GM12878 (cell line): ENCODE measurements at regions not wholly inside any gene's neighbourhood (a gene's known extent, or its start where the extent isn't known, plus 50 kb on each side); places are given as distances from the start of the nearest gene placed in this dataset.

Source experiments
- ATAC-seq: fragments of 200-7000 bp; cut with Tn5 transposase; 3 replicates; pipeline ENCODE4 v1.9.1; 2020; ENCODE audit warnings: mild to moderate bottlenecking, moderate library complexity
- BruUV-seq: library from RNA; stranded (reverse); fragments of 400-500 nt; replicated peaks from 2 replicates; lab custom pipeline; 2021; lab: Mats Ljungman, UMichigan
- CTCF ChIA-PET: fragments of 300-600 bp; sonication (Branson Sonifier 250); formaldehyde crosslinking; extraction: SDS; loops from one replicate; lab custom pipeline; 2021; ENCODE audit warnings: inconsistent platforms; lab: Yijun Ruan, JAX
- POLR2A ChIA-PET: fragments of 350-600 bp; formaldehyde crosslinking; extraction: SDS; loops from one replicate; lab custom pipeline; 2021; ENCODE audit warnings: inconsistent platforms; lab: Charles Lee
- RAD21 ChIA-PET: fragments of 300-600 bp; sonication (Branson Sonifier 250); formaldehyde crosslinking; loops from one replicate; lab custom pipeline; 2023; ENCODE audit warnings: antibody characterized with exemption; ENCODE audit not compliant: unreplicated experiment; lab: Charles Lee
- SMC1A ChIA-PET: fragments of 300-600 bp; sonication (Branson Sonifier 250); formaldehyde crosslinking; loops from one replicate; lab custom pipeline; 2023; ENCODE audit not compliant: unreplicated experiment, uncharacterized antibody; lab: Charles Lee
- DNase-seq: peaks from one replicate; pipeline ENCODE4 v3.0.0-alpha.2; 2011; ENCODE audit warnings: low read depth, low spot score
- FAIRE-seq: peaks from 3 replicates; lab custom pipeline; 2011; peaks lifted over from hg19 to GRCh38; lab: Jason Lieb, UNC
- H2AFZ ChIP-seq: 2 replicates; pipeline ENCODE4 v1.6.0; 2011; ENCODE audit warnings: low read depth, low read length, control low read depth; ENCODE audit not compliant: control insufficient read depth
- H3K27ac ChIP-seq: 2 replicates; pipeline ENCODE4 v1.5.1; 2011; ENCODE audit warnings: control low read depth; ENCODE audit not compliant: control insufficient read depth, insufficient read depth
- H3K27me3 ChIP-seq, 2 experiments: replicated peaks in 1 of 2; 2 replicates each; pipeline versions ENCODE4 v1.6.0 to v1.6.1; 2011; ENCODE audit warnings: low read length in 1 of 2; ENCODE audit not compliant: control insufficient read depth in 2 of 2, insufficient read depth in 2 of 2
- H3K36me3 ChIP-seq, 2 experiments: 2 replicates each; pipeline ENCODE4 v1.5.1; 2011; ENCODE audit warnings: low read length in 1 of 2; ENCODE audit not compliant: control insufficient read depth in 2 of 2, insufficient read depth in 2 of 2
- H3K4me1 ChIP-seq: 2 replicates; pipeline ENCODE4 v1.6.1; 2011; ENCODE audit warnings: mild to moderate bottlenecking, low read length, moderate library complexity, mixed read lengths; ENCODE audit not compliant: control insufficient read depth, insufficient read depth
- H3K4me2 ChIP-seq: 2 replicates; pipeline ENCODE4 v1.6.0; 2011; ENCODE audit warnings: control low read depth; ENCODE audit not compliant: control insufficient read depth, insufficient read depth
- H3K4me3 ChIP-seq: fragments of 200-600 bp; sonication (generic); 2 replicates; pipeline ENCODE4 v1.5.1; 2016
- H3K79me2 ChIP-seq: 2 replicates; pipeline ENCODE4 v1.6.0; 2011; ENCODE audit warnings: low read length; ENCODE audit not compliant: control insufficient read depth, insufficient read depth
- H3K9ac ChIP-seq: 2 replicates; pipeline ENCODE4 v1.8.0; 2011; ENCODE audit warnings: low read length, control low read depth, mixed read lengths; ENCODE audit not compliant: control insufficient read depth, insufficient read depth
- H3K9me3 ChIP-seq: replicated peaks from 3 replicates; pipeline ENCODE4 v1.5.1; 2011; ENCODE audit warnings: mild to moderate bottlenecking, low read length; ENCODE audit not compliant: control insufficient read depth, insufficient read depth
- H4K20me1 ChIP-seq: 2 replicates; pipeline ENCODE4 v1.6.0; 2011; ENCODE audit not compliant: control insufficient read depth, insufficient read depth
- CBFB ChIP-seq: IDR thresholded peaks from 2 replicates; pipeline ENCODE4 v1.6.1; 2016; ENCODE audit warnings: antibody characterized with exemption, low read depth
- CHD2 ChIP-seq: IDR thresholded peaks from 2 replicates; pipeline ENCODE4 v1.6.1; 2011; ENCODE audit warnings: low read depth, low read length, improper control_type of control experiment, borderline replicate concordance
- EP300 ChIP-seq, 2 experiments: fragments of 150-350 bp in 1 of 2; IDR thresholded peaks; 2 replicates each; pipeline ENCODE4 v1.6.1; 2011 to 2012; ENCODE audit warnings: low read depth in 2 of 2, low read length in 2 of 2, borderline replicate concordance in 1 of 2, improper control_type of control experiment in 1 of 2, inconsistent platforms in 1 of 2; ENCODE audit not compliant: control insufficient read depth in 1 of 2
- FOXK2 ChIP-seq: fragments of 450-650 bp; IDR thresholded peaks from 2 replicates; pipeline ENCODE4 v1.6.1; 2017; ENCODE audit warnings: mild to moderate bottlenecking, moderate library complexity
- KLF5 ChIP-seq: fragments of 450-650 bp; IDR thresholded peaks from 2 replicates; pipeline ENCODE4 v1.6.1; 2014; ENCODE audit warnings: mild to moderate bottlenecking; ENCODE audit not compliant: partially characterized antibody
- MTA3 ChIP-seq: IDR thresholded peaks from 2 replicates; pipeline ENCODE4 v1.6.1; 2012; ENCODE audit warnings: low read length, inconsistent platforms, borderline replicate concordance
- MYB ChIP-seq: fragments of 150-350 bp; IDR thresholded peaks from 2 replicates; pipeline ENCODE4 v1.6.1; 2014; ENCODE audit warnings: mild to moderate bottlenecking, low read depth, low read length, borderline replicate concordance
- STAT1 ChIP-seq: fragments of 450-650 bp; conservative IDR thresholded peaks from 2 replicates; pipeline ENCODE4 v1.6.1; 2014; ENCODE audit warnings: antibody characterized with exemption, mild to moderate bottlenecking
- TBL1XR1 ChIP-seq: IDR thresholded peaks from 2 replicates; pipeline ENCODE4 v1.6.1; 2012; ENCODE audit warnings: low read depth, low read length, improper control_type of control experiment
- WGBS: methylation state at CpG from one replicate; pipeline ENCODE4 v1.1.6; 2016; ENCODE audit warnings: low lambda C conversion rate; ENCODE audit not compliant: insufficient replicate concordance, insufficient coverage; ENCODE audit errors: missing lambda C conversion rate; 5-methylcytosine and 5-hydroxymethylcytosine counted together
- in situ Hi-C: fragments of 300-500 bp; cut with MboI; formaldehyde crosslinking; loops from 9 replicates; pipeline ENCODE4 v1.14.3; 2018; ENCODE audit warnings: mixed read lengths
- intact Hi-C: fragments of 100-400 bp; cut with micrococcal nuclease; formaldehyde crosslinking; loops from one replicate; pipeline ENCODE4 v1.14.2; 2022; ENCODE audit not compliant: unreplicated experiment
- TF ChIP-seq, protein P1 (sequence below): IDR thresholded peaks from 2 replicates; pipeline ENCODE4 v1.6.1; 2012; ENCODE audit warnings: low read length, inconsistent platforms

DNA sequence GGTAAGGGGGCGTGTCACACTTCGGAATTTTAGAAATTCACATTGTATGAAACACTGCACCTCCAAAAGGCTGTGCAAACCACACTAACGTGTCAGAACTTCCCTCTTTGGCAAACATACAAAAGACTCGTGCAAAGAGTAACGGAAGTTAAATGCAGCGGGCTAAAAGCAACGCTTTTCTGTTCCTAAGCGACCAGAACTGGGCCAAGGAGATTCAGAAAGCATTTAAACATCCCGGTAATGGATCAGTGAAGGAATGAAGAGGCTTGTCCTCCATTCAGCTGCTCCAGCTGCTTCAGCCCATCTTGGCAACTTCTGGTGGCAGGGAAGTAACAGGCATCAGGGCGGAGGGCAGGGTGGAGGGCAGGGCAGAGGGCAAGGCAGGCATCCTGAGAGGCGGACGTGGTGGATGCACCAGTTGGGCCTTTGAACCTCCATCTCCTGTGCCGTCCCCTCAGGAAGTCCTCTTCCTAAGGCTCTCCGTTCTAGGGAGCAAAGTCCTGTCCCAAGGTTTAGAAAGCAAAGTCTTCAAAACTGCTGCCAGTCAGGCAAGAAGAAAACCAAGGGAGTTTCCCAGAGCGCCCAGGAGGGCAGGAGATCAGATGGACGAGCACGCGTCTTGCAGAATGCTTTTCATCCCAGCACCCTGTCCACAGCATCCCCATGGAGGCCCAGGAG, 230.7 kb downstream of the ZNF516 start:
- ChIA-PET SMC1A (no interaction called here), RAD21 (no interaction called here), CTCF (no interaction called here), POLR2A (no interaction called here)
- TF ChIP-seq, protein P1, sequence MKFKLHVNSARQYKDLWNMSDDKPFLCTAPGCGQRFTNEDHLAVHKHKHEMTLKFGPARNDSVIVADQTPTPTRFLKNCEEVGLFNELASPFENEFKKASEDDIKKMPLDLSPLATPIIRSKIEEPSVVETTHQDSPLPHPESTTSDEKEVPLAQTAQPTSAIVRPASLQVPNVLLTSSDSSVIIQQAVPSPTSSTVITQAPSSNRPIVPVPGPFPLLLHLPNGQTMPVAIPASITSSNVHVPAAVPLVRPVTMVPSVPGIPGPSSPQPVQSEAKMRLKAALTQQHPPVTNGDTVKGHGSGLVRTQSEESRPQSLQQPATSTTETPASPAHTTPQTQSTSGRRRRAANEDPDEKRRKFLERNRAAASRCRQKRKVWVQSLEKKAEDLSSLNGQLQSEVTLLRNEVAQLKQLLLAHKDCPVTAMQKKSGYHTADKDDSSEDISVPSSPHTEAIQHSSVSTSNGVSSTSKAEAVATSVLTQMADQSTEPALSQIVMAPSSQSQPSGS = no peak
- TF ChIP-seq EP300 (IDR thresholded peaks at IDR 0.05; ENCODE audit: borderline replicate concordance in 1 of 2, control insufficient read depth in 1 of 2, low read depth in 2 of 2, low read length in 2 of 2) = no peak
- no peak for TF ChIP-seq MYB
- no peak for TF ChIP-seq MTA3
- no peak for TF ChIP-seq FOXK2
- no peak for TF ChIP-seq CBFB
- TF ChIP-seq STAT1 = no peak
- no peak for TF ChIP-seq CHD2
- TF ChIP-seq KLF5 = no peak
- no peak for TF ChIP-seq TBL1XR1
- DNase-seq (no peak), FAIRE-seq (no peak), ATAC-seq (no peak)
- intact Hi-C loops (loop anchor here (5.0 kb wide), 1 partner anchor 92 kb away; no protein-coding TSS in a partner anchor), in situ Hi-C loops (no loop called here)
- Histone ChIP-seq H2AFZ (no peak overlapping the region), H3K27ac (no peak overlapping the region), H3K4me3 (no peak overlapping the region), H3K4me2 (no peak overlapping the region), H4K20me1 (no peaks in the 10 kb centered on the region), H3K27me3 (peaks cover 2 to 6% of the 10 kb centered on the region in 2 experiments; a peak in 2 of 4 replicates), H3K9ac (no peak overlapping the region), H3K36me3 (no peaks in the 10 kb centered on the region), H3K4me1 (no peaks in the 10 kb centered on the region), H3K9me3 (no peaks in the 10 kb centered on the region), H3K79me2 (no peaks in the 10 kb centered on the region)
- BruUV-seq = no TSS peak
- 29% methylated on average over 18 of the region's 18 CpGs for WGBS
